ENCODE measurements at regions not wholly inside any gene's neighbourhood (a gene's known extent, or its start where the extent isn't known, plus 50 kb on each side); places are given as distances from the start of the nearest gene placed in this dataset.

DNA sequence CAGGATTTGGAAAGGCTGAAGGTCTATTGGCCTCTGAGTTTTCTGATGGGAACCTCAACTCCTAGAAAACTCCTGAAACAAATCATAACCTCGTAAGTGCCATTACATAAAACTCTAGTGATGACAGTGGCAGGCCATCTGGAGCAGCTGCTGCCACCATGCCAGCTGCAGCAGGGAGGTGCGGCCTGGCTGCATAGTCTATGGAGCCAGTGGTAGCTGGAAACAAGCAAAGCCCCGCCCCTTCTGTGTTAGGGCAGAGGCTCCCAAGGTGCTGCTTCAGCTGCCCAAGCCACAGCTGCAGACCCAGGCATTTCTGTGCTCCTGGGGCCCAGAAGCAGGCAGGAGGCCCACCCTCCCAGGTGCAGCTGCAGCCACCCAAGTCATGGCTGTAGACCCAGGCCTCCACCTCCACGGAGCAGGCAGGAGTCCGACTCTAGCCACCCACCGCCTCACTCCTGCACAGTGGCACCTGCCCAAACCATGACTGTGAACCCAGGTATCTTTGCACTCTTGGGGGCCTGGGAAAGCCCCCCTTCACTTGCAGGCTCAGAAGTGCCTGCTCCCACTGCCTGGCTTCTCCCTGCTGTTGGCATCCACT is 254.1 kb upstream of the KCNJ16 start:
- no peak overlapping the region for H3K9ac ChIP-seq (ENCODE audit: low read length)
- no peak overlapping the region for H3K4me2 ChIP-seq (ENCODE audit: low read length)
- Mint-ChIP-seq H3K36me3 (ENCODE audit: low read depth, unreplicated experiment) (no peaks in the 10 kb centered on the region), H3K4me3 (ENCODE audit: unreplicated experiment) (no peak overlapping the region), H3K27me3 (ENCODE audit: low read depth, unreplicated experiment) (no peaks in the 10 kb centered on the region), H3K27ac (ENCODE audit: unreplicated experiment) (no peak overlapping the region), H3K4me1 (ENCODE audit: low read depth, unreplicated experiment) (peaks cover 17% of the 10 kb centered on the region), H3K9me3 (ENCODE audit: unreplicated experiment) (peaks cover 2% of the 10 kb centered on the region)
- no peaks in the 10 kb centered on the region for H3K36me3 ChIP-seq (ENCODE audit: insufficient read depth, low read length)
- H3K9me3 ChIP-seq (ENCODE audit: insufficient read depth, low read depth, low read length), result no peaks in the 10 kb centered on the region
- no peaks in the 10 kb centered on the region for H3K27me3 ChIP-seq (ENCODE audit: insufficient read depth, low read length)
- H2AFZ ChIP-seq (ENCODE audit: low read depth, low read length), result no peak overlapping the region
- peaks cover 8% of the 10 kb centered on the region for H3K4me1 ChIP-seq (ENCODE audit: insufficient read depth, low read length)
- no peaks in the 10 kb centered on the region for H4K20me1 ChIP-seq (ENCODE audit: insufficient read depth, low read length)
- FAIRE-seq (no peak), DNase-seq (ENCODE audit: low read depth) (no peak)
- no peak overlapping the region for H3K27ac ChIP-seq (ENCODE audit: low read depth, low read length)
- no peak for TF ChIP-seq EZH2 (IDR thresholded peaks at IDR 0.05; ENCODE audit: insufficient read depth, low read length)
- TF ChIP-seq, protein P1, sequence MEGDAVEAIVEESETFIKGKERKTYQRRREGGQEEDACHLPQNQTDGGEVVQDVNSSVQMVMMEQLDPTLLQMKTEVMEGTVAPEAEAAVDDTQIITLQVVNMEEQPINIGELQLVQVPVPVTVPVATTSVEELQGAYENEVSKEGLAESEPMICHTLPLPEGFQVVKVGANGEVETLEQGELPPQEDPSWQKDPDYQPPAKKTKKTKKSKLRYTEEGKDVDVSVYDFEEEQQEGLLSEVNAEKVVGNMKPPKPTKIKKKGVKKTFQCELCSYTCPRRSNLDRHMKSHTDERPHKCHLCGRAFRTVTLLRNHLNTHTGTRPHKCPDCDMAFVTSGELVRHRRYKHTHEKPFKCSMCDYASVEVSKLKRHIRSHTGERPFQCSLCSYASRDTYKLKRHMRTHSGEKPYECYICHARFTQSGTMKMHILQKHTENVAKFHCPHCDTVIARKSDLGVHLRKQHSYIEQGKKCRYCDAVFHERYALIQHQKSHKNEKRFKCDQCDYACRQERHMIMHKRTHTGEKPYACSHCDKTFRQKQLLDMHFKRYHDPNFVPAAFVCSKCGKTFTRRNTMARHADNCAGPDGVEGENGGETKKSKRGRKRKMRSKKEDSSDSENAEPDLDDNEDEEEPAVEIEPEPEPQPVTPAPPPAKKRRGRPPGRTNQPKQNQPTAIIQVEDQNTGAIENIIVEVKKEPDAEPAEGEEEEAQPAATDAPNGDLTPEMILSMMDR (IDR thresholded peaks at IDR 0.05; ENCODE audit: insufficient read depth, low read depth, low read length), result no peak
- H3K4me3 ChIP-seq (ENCODE audit: insufficient read depth, low read depth, low read length), result no peak overlapping the region
- H3K79me2 ChIP-seq (ENCODE audit: insufficient read depth, low read length), result no peaks in the 10 kb centered on the region

DNA sequence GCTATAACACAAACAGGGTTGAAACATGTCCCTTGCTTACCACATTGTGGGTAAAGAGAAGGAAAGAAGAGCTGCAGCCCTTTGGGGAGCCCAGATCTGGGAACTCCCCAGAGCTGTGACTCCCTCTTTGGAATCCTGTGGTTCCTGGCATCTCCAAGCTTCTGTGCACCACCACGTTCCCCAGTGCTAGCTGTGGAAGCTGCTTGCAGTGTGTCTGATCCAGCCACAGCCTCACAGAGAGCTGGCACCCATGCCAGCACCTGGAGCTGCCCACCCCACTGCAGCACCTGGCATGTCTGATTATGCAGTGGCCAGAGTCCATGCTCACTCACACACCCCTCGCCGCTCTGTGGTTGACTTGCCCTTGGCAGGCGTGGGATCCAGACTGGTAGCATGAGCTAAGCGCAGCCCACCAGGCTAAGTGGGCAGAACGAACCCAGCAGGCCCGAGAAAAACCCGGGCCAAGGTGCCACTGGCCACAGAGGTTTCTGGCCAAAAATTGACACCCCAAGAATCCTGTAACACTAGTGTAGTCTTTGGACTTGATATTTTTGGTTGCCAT is 252.6 kb upstream of the KCNJ16 start:
- H3K36me3 Mint-ChIP-seq (ENCODE audit: low read depth, unreplicated experiment), result no peaks in the 10 kb centered on the region
- no peaks in the 10 kb centered on the region for H3K27me3 Mint-ChIP-seq (ENCODE audit: low read depth, unreplicated experiment)
- peaks cover 17% of the 10 kb centered on the region for H3K4me1 Mint-ChIP-seq (ENCODE audit: low read depth, unreplicated experiment)
- Histone ChIP-seq H3K4me1 (ENCODE audit: insufficient read depth, low read length) (peaks cover 8% of the 10 kb centered on the region), H3K9ac (ENCODE audit: low read length) (no peak overlapping the region), H3K27ac (ENCODE audit: low read depth, low read length) (no peak overlapping the region), H3K4me3 (ENCODE audit: insufficient read depth, low read depth, low read length) (no peak overlapping the region), H3K79me2 (ENCODE audit: insufficient read depth, low read length) (no peaks in the 10 kb centered on the region), H4K20me1 (ENCODE audit: insufficient read depth, low read length) (no peaks in the 10 kb centered on the region), H3K27me3 (ENCODE audit: insufficient read depth, low read length) (no peaks in the 10 kb centered on the region), H3K9me3 (ENCODE audit: insufficient read depth, low read depth, low read length) (no peaks in the 10 kb centered on the region), H2AFZ (ENCODE audit: low read depth, low read length) (no peak overlapping the region), H3K4me2 (ENCODE audit: low read length) (no peak overlapping the region), H3K36me3 (ENCODE audit: insufficient read depth, low read length) (no peaks in the 10 kb centered on the region)
- DNase-seq (ENCODE audit: low read depth), result no peak
- no peak overlapping the region for H3K4me3 Mint-ChIP-seq (ENCODE audit: unreplicated experiment)
- peaks cover 2% of the 10 kb centered on the region for H3K9me3 Mint-ChIP-seq (ENCODE audit: unreplicated experiment)
- no peak for FAIRE-seq
- TF ChIP-seq, protein P1 (IDR thresholded peaks at IDR 0.05; ENCODE audit: insufficient read depth, low read depth, low read length), result no peak
- no peak for TF ChIP-seq EZH2 (IDR thresholded peaks at IDR 0.05; ENCODE audit: insufficient read depth, low read length)
- H3K27ac Mint-ChIP-seq (ENCODE audit: unreplicated experiment), result no peak overlapping the region

DNA sequence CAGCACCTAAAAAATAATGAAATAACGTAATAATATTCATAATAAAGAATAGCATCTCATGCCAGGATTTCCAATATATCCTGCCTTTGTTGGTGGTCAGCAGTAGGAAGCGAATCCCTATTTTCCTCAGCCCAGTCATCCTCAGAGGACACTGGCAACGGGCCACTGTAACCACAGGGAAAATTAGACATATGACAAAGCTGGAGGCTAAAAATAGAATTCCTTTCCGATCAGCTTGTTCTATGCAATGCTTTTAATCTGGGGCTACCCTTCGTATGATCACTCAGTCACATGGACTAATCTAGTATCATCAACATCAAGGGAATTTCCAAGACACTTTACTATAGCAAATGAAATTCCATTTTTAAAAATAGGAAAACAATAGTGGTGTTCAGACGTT is 246.9 kb upstream of the KCNJ16 start:
- TF ChIP-seq, protein P1 (IDR thresholded peaks at IDR 0.05; ENCODE audit: insufficient read depth, low read depth, low read length), result no peak
- TF ChIP-seq EZH2 (IDR thresholded peaks at IDR 0.05; ENCODE audit: insufficient read depth, low read length), result no peak

More for the DNA sequence above, 246.9 kb upstream of the KCNJ16 start:
- peaks cover 6% of the 10 kb centered on the region for H3K4me1 Mint-ChIP-seq (ENCODE audit: low read depth, unreplicated experiment)
- H3K4me2 ChIP-seq (ENCODE audit: low read length), result peak overlapping the region; percentile 16
- no peak overlapping the region for H2AFZ ChIP-seq (ENCODE audit: low read depth, low read length)
- DNase-seq (ENCODE audit: low read depth) (peak; percentile 72), FAIRE-seq (no peak)
- no peak overlapping the region for H3K9ac ChIP-seq (ENCODE audit: low read length)
- no peaks in the 10 kb centered on the region for H3K36me3 Mint-ChIP-seq (ENCODE audit: low read depth, unreplicated experiment)
- H3K4me3 ChIP-seq (ENCODE audit: insufficient read depth, low read depth, low read length), result no peak overlapping the region
- H3K79me2 ChIP-seq (ENCODE audit: insufficient read depth, low read length), result no peaks in the 10 kb centered on the region
- peaks cover 2% of the 10 kb centered on the region for H3K9me3 Mint-ChIP-seq (ENCODE audit: unreplicated experiment)
- no peaks in the 10 kb centered on the region for H3K36me3 ChIP-seq (ENCODE audit: insufficient read depth, low read length)
- H3K27me3 ChIP-seq (ENCODE audit: insufficient read depth, low read length), result no peaks in the 10 kb centered on the region
- no peak overlapping the region for H3K27ac ChIP-seq (ENCODE audit: low read depth, low read length)
- H3K4me3 Mint-ChIP-seq (ENCODE audit: unreplicated experiment), result no peak overlapping the region
- peaks cover 7% of the 10 kb centered on the region for H3K4me1 ChIP-seq (ENCODE audit: insufficient read depth, low read length)
- no peaks in the 10 kb centered on the region for H3K9me3 ChIP-seq (ENCODE audit: insufficient read depth, low read depth, low read length)
- H4K20me1 ChIP-seq (ENCODE audit: insufficient read depth, low read length), result no peaks in the 10 kb centered on the region
- no peak overlapping the region for H3K27ac Mint-ChIP-seq (ENCODE audit: unreplicated experiment)
- H3K27me3 Mint-ChIP-seq (ENCODE audit: low read depth, unreplicated experiment), result no peaks in the 10 kb centered on the region

All from astrocyte (in vitro differentiated cells and primary cell).